GM23338 (cell line): ENCODE measurements at regions not wholly inside any gene's neighbourhood (a gene's known extent, or its start where the extent isn't known, plus 50 kb on each side); places are given as distances from the start of the nearest gene placed in this dataset.

ENCODE experiments used
- ATAC-seq: fragments of 200-7000 bp; cut with Tn5 transposase; 3 replicates; pipeline ENCODE4 v1.9.1; 2020
- DNase-seq: peaks from one replicate; pipeline ENCODE4 v3.0.0-alpha.2; 2015; ENCODE audit warnings: low spot score
- H2AFZ ChIP-seq: fragments of 200-600 bp; sonication (generic); 2 replicates; pipeline ENCODE4 v1.8.0; 2016; ENCODE audit warnings: antibody characterized with exemption, mild to moderate bottlenecking, moderate library complexity
- H3F3A ChIP-seq: fragments of 200-600 bp; sonication (generic); replicated peaks from 2 replicates; pipeline ENCODE4 v1.8.0; 2017; ENCODE audit warnings: antibody characterized with exemption, mixed run types, low read depth
- H3K27ac ChIP-seq: fragments of 200-600 bp; sonication (generic); 2 replicates; pipeline ENCODE4 v1.6.1; 2016; ENCODE audit warnings: low read depth
- H3K27me3 ChIP-seq: fragments of 200-600 bp; sonication (generic); 2 replicates; pipeline ENCODE4 v1.8.0; 2016; ENCODE audit warnings: mild to moderate bottlenecking, mixed run types, moderate library complexity; ENCODE audit not compliant: insufficient read depth
- H3K36me3 ChIP-seq: fragments of 200-600 bp; sonication (generic); 2 replicates; pipeline ENCODE4 v1.8.0; 2016; ENCODE audit warnings: mild to moderate bottlenecking; ENCODE audit not compliant: insufficient read depth
- H3K4me1 ChIP-seq: fragments of 200-600 bp; sonication (generic); 2 replicates; pipeline ENCODE4 v1.8.0; 2016; ENCODE audit warnings: mild to moderate bottlenecking, moderate library complexity; ENCODE audit not compliant: insufficient read depth
- H3K4me2 ChIP-seq: fragments of 200-600 bp; sonication (generic); 2 replicates; pipeline ENCODE4 v1.7.1; 2017; ENCODE audit warnings: mixed run types
- H3K4me3 ChIP-seq: fragments of 200-600 bp; sonication (generic); 2 replicates; pipeline ENCODE4 v1.6.1; 2016; ENCODE audit warnings: mixed run types
- H3K79me2 ChIP-seq: fragments of 200-600 bp; sonication (generic); replicated peaks from 2 replicates; pipeline ENCODE4 v1.8.0; 2017; ENCODE audit warnings: mild to moderate bottlenecking; ENCODE audit not compliant: insufficient read depth
- H3K9me2 ChIP-seq: fragments of 200-600 bp; sonication (generic); 2 replicates; pipeline ENCODE4 v1.8.0; 2017; ENCODE audit not compliant: insufficient read depth
- H4K20me1 ChIP-seq: fragments of 200-600 bp; sonication (generic); replicated peaks from 2 replicates; pipeline ENCODE4 v1.8.0; 2017; ENCODE audit warnings: mild to moderate bottlenecking; ENCODE audit not compliant: insufficient read depth
- H3K27ac Mint-ChIP-seq: 2 replicates; pipeline ENCODE4 v1.8.0; 2020; ENCODE audit warnings: inconsistent platforms, mild to moderate bottlenecking, moderate library complexity, mixed read lengths
- H3K27me3 Mint-ChIP-seq: 3 replicates; pipeline ENCODE4 v1.8.0; 2022; ENCODE audit warnings: low read depth, mild to moderate bottlenecking, moderate library complexity, mixed read lengths, inconsistent platforms; ENCODE audit not compliant: insufficient read depth, poor library complexity
- H3K36me3 Mint-ChIP-seq: 3 replicates; pipeline ENCODE4 v1.8.0; 2021; ENCODE audit warnings: low read depth, mild to moderate bottlenecking, inconsistent platforms, moderate library complexity, mixed read lengths
- H3K4me1 Mint-ChIP-seq: 3 replicates; pipeline ENCODE4 v1.8.0; 2020; ENCODE audit warnings: mild to moderate bottlenecking, inconsistent platforms, mixed read lengths
- H3K4me3 Mint-ChIP-seq: 3 replicates; pipeline ENCODE4 v1.8.0; 2021; ENCODE audit warnings: moderate library complexity, mild to moderate bottlenecking, inconsistent platforms, mixed read lengths
- H3K9me3 Mint-ChIP-seq: 3 replicates; pipeline ENCODE4 v1.8.0; 2020; ENCODE audit warnings: moderate library complexity, mild to moderate bottlenecking, inconsistent platforms, mixed read lengths
- CREB1 ChIP-seq: fragments of 250-450 bp; sonication (Bioruptor Pico); IDR thresholded peaks from 2 replicates; pipeline ENCODE4 v1.5.0; 2020; ENCODE audit warnings: low read depth, mild to moderate bottlenecking, moderate library complexity
- EZH2 ChIP-seq: fragments of 200-600 bp; sonication (generic); IDR thresholded peaks from one replicate; pipeline ENCODE4 v1.8.0; 2017; ENCODE audit warnings: antibody characterized with exemption, mild to moderate bottlenecking, low read depth; ENCODE audit not compliant: unreplicated experiment
- EZH2phosphoT487 ChIP-seq: fragments of 200-600 bp; sonication (generic); IDR thresholded peaks from one replicate; pipeline ENCODE4 v1.8.1; 2018; ENCODE audit warnings: antibody characterized with exemption; ENCODE audit not compliant: unreplicated experiment
- JUNB ChIP-seq: IDR thresholded peaks from one replicate; pipeline ENCODE4 v1.6.1; 2016; ENCODE audit warnings: antibody characterized with exemption; ENCODE audit not compliant: unreplicated experiment
- NANOG ChIP-seq: IDR thresholded peaks from 2 replicates; pipeline ENCODE4 v1.6.1; 2016; ENCODE audit warnings: antibody characterized with exemption, borderline replicate concordance
- POLR2AphosphoS5 ChIP-seq: IDR thresholded peaks from 2 replicates; pipeline ENCODE4 v1.6.1; 2016; ENCODE audit warnings: antibody characterized with exemption, low read depth
- STAT1 ChIP-seq: IDR thresholded peaks from one replicate; pipeline ENCODE4 v1.6.1; 2016; ENCODE audit warnings: antibody characterized with exemption; ENCODE audit not compliant: unreplicated experiment
- ZNF114 ChIP-seq: fragments of 250-450 bp; sonication (Bioruptor Pico); IDR thresholded peaks from 2 replicates; pipeline ENCODE4 v1.5.0; 2020; ENCODE audit warnings: mild to moderate bottlenecking, moderate library complexity
- ZNF331 ChIP-seq: fragments of 250-450 bp; sonication (Bioruptor Pico); IDR thresholded peaks from 2 replicates; pipeline ENCODE4 v1.5.0; 2020; ENCODE audit warnings: low read depth, mild to moderate bottlenecking, moderate library complexity
- TF ChIP-seq, protein P1 (sequence below): fragments of 250-450 bp; sonication (Bioruptor Pico); IDR thresholded peaks from 2 replicates; pipeline ENCODE4 v1.5.0; 2020; ENCODE audit warnings: mild to moderate bottlenecking, moderate library complexity
- TF ChIP-seq, protein P2 (sequence below), 2 experiments: fragments of 200-600 bp in 1 of 2; sonication (generic) in 1 of 2; conservative IDR thresholded peaks; 2 replicates each; pipeline versions ENCODE4 v1.5.1 to v1.6.1; 2016 to 2017; ENCODE audit warnings: antibody characterized with exemption in 2 of 2, low read depth in 2 of 2, mild to moderate bottlenecking in 2 of 2, moderate library complexity in 1 of 2
- TF ChIP-seq, protein P3 (sequence below): IDR thresholded peaks from one replicate; pipeline ENCODE4 v1.6.1; 2018; ENCODE audit warnings: antibody characterized with exemption; ENCODE audit not compliant: unreplicated experiment
- TF ChIP-seq, protein P4 (sequence below): IDR thresholded peaks from 2 replicates; pipeline ENCODE4 v1.6.1; 2016; ENCODE audit warnings: antibody characterized with exemption

DNA sequence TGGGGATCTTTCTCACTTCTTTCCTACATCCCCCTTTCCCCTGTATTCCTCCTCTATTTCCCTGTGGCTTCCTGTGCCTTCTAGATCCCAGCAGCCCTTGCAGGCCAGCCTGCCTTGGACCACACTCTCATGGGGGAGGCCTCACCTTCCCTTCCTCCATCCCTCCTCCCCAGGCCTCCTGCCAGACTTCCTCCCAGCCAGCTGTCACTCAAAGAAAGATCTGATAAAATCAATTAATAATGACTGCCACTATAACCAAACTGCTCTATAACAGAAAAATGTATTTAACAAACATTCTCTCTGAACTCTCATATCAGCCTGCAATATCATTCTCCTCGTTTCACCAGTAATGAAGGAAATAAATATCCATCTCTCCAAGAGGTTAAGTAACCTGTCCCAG lies 144.9 kb upstream of the SIX2 start:
- Histone ChIP-seq H4K20me1 (no peaks in the 10 kb centered on the region), H3K27me3 (no peaks in the 10 kb centered on the region), H3K27ac (no peak overlapping the region), H3K4me2 (no peak overlapping the region), H3K36me3 (no peaks in the 10 kb centered on the region), H2AFZ (no peak overlapping the region), H3K79me2 (no peaks in the 10 kb centered on the region), H3K4me1 (no peaks in the 10 kb centered on the region; the same call in 1 of the 2 replicates), H3F3A (no peaks in the 10 kb centered on the region), H3K4me3 (no peak overlapping the region), H3K9me2 (0 out of 2 replicates have a peak, but pooled peaks cover 9% of the 10 kb centered on the region)
- ATAC-seq (no peak), DNase-seq (no peak)
- peaks cover 2% of the 10 kb centered on the region for H3K27me3 Mint-ChIP-seq
- H3K9me3 Mint-ChIP-seq, result peaks cover 6% of the 10 kb centered on the region
- TF ChIP-seq, protein P1, sequence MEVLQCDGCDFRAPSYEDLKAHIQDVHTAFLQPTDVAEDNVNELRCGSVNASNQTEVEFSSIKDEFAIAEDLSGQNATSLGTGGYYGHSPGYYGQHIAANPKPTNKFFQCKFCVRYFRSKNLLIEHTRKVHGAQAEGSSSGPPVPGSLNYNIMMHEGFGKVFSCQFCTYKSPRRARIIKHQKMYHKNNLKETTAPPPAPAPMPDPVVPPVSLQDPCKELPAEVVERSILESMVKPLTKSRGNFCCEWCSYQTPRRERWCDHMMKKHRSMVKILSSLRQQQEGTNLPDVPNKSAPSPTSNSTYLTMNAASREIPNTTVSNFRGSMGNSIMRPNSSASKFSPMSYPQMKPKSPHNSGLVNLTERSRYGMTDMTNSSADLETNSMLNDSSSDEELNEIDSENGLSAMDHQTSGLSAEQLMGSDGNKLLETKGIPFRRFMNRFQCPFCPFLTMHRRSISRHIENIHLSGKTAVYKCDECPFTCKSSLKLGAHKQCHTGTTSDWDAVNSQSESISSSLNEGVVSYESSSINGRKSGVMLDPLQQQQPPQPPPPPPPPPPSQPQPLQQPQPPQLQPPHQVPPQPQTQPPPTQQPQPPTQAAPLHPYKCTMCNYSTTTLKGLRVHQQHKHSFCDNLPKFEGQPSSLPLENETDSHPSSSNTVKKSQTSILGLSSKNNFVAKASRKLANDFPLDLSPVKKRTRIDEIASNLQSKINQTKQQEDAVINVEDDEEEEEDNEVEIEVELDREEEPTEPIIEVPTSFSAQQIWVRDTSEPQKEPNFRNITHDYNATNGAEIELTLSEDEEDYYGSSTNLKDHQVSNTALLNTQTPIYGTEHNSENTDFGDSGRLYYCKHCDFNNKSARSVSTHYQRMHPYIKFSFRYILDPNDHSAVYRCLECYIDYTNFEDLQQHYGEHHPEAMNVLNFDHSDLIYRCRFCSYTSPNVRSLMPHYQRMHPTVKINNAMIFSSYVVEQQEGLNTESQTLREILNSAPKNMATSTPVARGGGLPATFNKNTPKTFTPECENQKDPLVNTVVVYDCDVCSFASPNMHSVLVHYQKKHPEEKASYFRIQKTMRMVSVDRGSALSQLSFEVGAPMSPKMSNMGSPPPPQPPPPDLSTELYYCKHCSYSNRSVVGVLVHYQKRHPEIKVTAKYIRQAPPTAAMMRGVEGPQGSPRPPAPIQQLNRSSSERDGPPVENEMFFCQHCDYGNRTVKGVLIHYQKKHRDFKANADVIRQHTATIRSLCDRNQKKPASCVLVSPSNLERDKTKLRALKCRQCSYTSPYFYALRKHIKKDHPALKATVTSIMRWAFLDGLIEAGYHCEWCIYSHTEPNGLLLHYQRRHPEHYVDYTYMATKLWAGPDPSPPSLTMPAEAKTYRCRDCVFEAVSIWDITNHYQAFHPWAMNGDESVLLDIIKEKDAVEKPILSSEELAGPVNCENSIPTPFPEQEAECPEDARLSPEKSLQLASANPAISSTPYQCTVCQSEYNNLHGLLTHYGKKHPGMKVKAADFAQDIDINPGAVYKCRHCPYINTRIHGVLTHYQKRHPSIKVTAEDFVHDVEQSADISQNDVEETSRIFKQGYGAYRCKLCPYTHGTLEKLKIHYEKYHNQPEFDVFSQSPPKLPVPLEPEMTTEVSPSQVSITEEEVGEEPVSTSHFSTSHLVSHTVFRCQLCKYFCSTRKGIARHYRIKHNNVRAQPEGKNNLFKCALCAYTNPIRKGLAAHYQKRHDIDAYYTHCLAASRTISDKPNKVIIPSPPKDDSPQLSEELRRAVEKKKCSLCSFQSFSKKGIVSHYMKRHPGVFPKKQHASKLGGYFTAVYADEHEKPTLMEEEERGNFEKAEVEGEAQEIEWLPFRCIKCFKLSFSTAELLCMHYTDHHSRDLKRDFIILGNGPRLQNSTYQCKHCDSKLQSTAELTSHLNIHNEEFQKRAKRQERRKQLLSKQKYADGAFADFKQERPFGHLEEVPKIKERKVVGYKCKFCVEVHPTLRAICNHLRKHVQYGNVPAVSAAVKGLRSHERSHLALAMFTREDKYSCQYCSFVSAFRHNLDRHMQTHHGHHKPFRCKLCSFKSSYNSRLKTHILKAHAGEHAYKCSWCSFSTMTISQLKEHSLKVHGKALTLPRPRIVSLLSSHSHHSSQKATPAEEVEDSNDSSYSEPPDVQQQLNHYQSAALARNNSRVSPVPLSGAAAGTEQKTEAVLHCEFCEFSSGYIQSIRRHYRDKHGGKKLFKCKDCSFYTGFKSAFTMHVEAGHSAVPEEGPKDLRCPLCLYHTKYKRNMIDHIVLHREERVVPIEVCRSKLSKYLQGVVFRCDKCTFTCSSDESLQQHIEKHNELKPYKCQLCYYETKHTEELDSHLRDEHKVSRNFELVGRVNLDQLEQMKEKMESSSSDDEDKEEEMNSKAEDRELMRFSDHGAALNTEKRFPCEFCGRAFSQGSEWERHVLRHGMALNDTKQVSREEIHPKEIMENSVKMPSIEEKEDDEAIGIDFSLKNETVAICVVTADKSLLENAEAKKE, result no peak
- no peak for TF ChIP-seq POLR2AphosphoS5
- TF ChIP-seq, protein P2, sequence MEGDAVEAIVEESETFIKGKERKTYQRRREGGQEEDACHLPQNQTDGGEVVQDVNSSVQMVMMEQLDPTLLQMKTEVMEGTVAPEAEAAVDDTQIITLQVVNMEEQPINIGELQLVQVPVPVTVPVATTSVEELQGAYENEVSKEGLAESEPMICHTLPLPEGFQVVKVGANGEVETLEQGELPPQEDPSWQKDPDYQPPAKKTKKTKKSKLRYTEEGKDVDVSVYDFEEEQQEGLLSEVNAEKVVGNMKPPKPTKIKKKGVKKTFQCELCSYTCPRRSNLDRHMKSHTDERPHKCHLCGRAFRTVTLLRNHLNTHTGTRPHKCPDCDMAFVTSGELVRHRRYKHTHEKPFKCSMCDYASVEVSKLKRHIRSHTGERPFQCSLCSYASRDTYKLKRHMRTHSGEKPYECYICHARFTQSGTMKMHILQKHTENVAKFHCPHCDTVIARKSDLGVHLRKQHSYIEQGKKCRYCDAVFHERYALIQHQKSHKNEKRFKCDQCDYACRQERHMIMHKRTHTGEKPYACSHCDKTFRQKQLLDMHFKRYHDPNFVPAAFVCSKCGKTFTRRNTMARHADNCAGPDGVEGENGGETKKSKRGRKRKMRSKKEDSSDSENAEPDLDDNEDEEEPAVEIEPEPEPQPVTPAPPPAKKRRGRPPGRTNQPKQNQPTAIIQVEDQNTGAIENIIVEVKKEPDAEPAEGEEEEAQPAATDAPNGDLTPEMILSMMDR (conservative IDR thresholded peaks at IDR 0.05; ENCODE audit: low read depth in 2 of 2), result no peak
- TF ChIP-seq CREB1 (CRISPR knock-in tag), result no peak
- no peak for TF ChIP-seq JUNB
- no peak for TF ChIP-seq EZH2phosphoT487
- no peak for TF ChIP-seq EZH2
- TF ChIP-seq, protein P3, sequence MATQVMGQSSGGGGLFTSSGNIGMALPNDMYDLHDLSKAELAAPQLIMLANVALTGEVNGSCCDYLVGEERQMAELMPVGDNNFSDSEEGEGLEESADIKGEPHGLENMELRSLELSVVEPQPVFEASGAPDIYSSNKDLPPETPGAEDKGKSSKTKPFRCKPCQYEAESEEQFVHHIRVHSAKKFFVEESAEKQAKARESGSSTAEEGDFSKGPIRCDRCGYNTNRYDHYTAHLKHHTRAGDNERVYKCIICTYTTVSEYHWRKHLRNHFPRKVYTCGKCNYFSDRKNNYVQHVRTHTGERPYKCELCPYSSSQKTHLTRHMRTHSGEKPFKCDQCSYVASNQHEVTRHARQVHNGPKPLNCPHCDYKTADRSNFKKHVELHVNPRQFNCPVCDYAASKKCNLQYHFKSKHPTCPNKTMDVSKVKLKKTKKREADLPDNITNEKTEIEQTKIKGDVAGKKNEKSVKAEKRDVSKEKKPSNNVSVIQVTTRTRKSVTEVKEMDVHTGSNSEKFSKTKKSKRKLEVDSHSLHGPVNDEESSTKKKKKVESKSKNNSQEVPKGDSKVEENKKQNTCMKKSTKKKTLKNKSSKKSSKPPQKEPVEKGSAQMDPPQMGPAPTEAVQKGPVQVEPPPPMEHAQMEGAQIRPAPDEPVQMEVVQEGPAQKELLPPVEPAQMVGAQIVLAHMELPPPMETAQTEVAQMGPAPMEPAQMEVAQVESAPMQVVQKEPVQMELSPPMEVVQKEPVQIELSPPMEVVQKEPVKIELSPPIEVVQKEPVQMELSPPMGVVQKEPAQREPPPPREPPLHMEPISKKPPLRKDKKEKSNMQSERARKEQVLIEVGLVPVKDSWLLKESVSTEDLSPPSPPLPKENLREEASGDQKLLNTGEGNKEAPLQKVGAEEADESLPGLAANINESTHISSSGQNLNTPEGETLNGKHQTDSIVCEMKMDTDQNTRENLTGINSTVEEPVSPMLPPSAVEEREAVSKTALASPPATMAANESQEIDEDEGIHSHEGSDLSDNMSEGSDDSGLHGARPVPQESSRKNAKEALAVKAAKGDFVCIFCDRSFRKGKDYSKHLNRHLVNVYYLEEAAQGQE, result no peak
- no peak for TF ChIP-seq STAT1
- TF ChIP-seq, protein P4, sequence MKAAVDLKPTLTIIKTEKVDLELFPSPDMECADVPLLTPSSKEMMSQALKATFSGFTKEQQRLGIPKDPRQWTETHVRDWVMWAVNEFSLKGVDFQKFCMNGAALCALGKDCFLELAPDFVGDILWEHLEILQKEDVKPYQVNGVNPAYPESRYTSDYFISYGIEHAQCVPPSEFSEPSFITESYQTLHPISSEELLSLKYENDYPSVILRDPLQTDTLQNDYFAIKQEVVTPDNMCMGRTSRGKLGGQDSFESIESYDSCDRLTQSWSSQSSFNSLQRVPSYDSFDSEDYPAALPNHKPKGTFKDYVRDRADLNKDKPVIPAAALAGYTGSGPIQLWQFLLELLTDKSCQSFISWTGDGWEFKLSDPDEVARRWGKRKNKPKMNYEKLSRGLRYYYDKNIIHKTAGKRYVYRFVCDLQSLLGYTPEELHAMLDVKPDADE, result no peak
- no peak for TF ChIP-seq ZNF114 (CRISPR knock-in tag)
- TF ChIP-seq ZNF331 (CRISPR knock-in tag), result no peak
- TF ChIP-seq NANOG, result no peak
- H3K36me3 Mint-ChIP-seq, result peaks cover 7% of the 10 kb centered on the region; the same call in 1 of the 3 replicates
- peaks cover 8% of the 10 kb centered on the region; the same call in 2 of the 3 replicates for H3K4me1 Mint-ChIP-seq
- H3K27ac Mint-ChIP-seq, result no peak overlapping the region
- no peak overlapping the region for H3K4me3 Mint-ChIP-seq
